SKM-1 (cell line): ENCODE measurements at regions not wholly inside any gene's neighbourhood (a gene's known extent, or its start where the extent isn't known, plus 50 kb on each side); places are given as distances from the start of the nearest gene placed in this dataset.

Experiments used
- DNase-seq: peaks from one replicate; lab custom pipeline; 2025; ENCODE audit not compliant: unreplicated experiment; lab: John Stamatoyannopoulos, UW

- DNase-seq, result no peak
Measured at GRCh38 chr14:98280436-98280835, 991.6 kb downstream of the BCL11B start.

GRCh38 chr14:98288825-98289224 lies 983.2 kb downstream of the BCL11B start:
- no peak for DNase-seq

- no peak for DNase-seq
Measured at GRCh38 chr14:98290596-98290995, 981.4 kb downstream of the BCL11B start.

- DNase-seq, result no peak
Measured at GRCh38 chr14:98292191-98292590, 979.8 kb downstream of the BCL11B start.

- DNase-seq, result no peak
Measured at GRCh38 chr14:98293576-98293975, 978.4 kb downstream of the BCL11B start.

GRCh38 chr14:98296895-98297294 lies 975.1 kb downstream of the BCL11B start:
- no peak for DNase-seq

- DNase-seq, result no peak
Measured at GRCh38 chr14:98297567-98297966, 974.4 kb downstream of the BCL11B start.

- no peak for DNase-seq
Measured at GRCh38 chr14:98298481-98299244, 973.3 kb downstream of the BCL11B start.

- DNase-seq, result no peak
Measured at GRCh38 chr14:98301681-98302080, 970.3 kb downstream of the BCL11B start.

GRCh38 chr14:98304574-98304973 lies 967.4 kb downstream of the BCL11B start:
- DNase-seq, result no peak

GRCh38 chr14:98309591-98309990 lies 962.4 kb downstream of the BCL11B start:
- no peak for DNase-seq

- no peak for DNase-seq
Measured at GRCh38 chr14:98312006-98312405, 960.0 kb downstream of the BCL11B start.

GRCh38 chr14:98321841-98322240 lies 950.2 kb downstream of the BCL11B start:
- no peak for DNase-seq

- no peak for DNase-seq
Measured at GRCh38 chr14:98323836-98324235, 948.2 kb downstream of the BCL11B start.

- DNase-seq, result no peak
Measured at GRCh38 chr14:98325761-98326160, 946.2 kb downstream of the BCL11B start.

- no peak for DNase-seq
Measured at GRCh38 chr14:98328496-98328895, 943.5 kb downstream of the BCL11B start.

- DNase-seq, result no peak
Measured at GRCh38 chr14:98334186-98334585, 937.8 kb downstream of the BCL11B start.

GRCh38 chr14:98341211-98341610 lies 930.8 kb downstream of the BCL11B start:
- DNase-seq, result no peak

GRCh38 chr14:98345161-98345560 lies 926.8 kb downstream of the BCL11B start:
- DNase-seq, result no peak

- DNase-seq, result no peak
Measured at GRCh38 chr14:98347686-98348085, 924.3 kb downstream of the BCL11B start.

- no peak for DNase-seq
Measured at GRCh38 chr14:98348505-98348904, 923.5 kb downstream of the BCL11B start.

- no peak for DNase-seq
Measured at GRCh38 chr14:98350213-98350612, 921.8 kb downstream of the BCL11B start.

- DNase-seq, result no peak
Measured at GRCh38 chr14:98364961-98365360, 907.0 kb downstream of the BCL11B start.
